ENCODE measurements at regions not wholly inside any gene's neighbourhood (a gene's known extent, or its start where the extent isn't known, plus 50 kb on each side); places are given as distances from the start of the nearest gene placed in this dataset.

GRCh38 chr9:27722866-27723265, 149.6 kb upstream of the C9orf72 start:
- TF ChIP-seq POLR2A (IDR thresholded peaks at IDR 0.05) (no peak), POLR2AphosphoS5 (IDR thresholded peaks at IDR 0.05) (no peak), EP300 (IDR thresholded peaks at IDR 0.05) (no peak)
- TF ChIP-seq, protein P1, sequence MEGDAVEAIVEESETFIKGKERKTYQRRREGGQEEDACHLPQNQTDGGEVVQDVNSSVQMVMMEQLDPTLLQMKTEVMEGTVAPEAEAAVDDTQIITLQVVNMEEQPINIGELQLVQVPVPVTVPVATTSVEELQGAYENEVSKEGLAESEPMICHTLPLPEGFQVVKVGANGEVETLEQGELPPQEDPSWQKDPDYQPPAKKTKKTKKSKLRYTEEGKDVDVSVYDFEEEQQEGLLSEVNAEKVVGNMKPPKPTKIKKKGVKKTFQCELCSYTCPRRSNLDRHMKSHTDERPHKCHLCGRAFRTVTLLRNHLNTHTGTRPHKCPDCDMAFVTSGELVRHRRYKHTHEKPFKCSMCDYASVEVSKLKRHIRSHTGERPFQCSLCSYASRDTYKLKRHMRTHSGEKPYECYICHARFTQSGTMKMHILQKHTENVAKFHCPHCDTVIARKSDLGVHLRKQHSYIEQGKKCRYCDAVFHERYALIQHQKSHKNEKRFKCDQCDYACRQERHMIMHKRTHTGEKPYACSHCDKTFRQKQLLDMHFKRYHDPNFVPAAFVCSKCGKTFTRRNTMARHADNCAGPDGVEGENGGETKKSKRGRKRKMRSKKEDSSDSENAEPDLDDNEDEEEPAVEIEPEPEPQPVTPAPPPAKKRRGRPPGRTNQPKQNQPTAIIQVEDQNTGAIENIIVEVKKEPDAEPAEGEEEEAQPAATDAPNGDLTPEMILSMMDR (IDR thresholded peaks at IDR 0.05), result no peak
- Histone ChIP-seq H3K4me1 (peaks cover 0 to 8% (median 0%) of the 10 kb centered on the region in 4 donors), H3K4me3 (no peak overlapping the region), H3K9me3 (no peaks in the 10 kb centered on the region), H3K27me3 (no peaks in the 10 kb centered on the region), H3K36me3 (no peaks in the 10 kb centered on the region), H3K27ac (no peak overlapping the region)
- DNase-seq, result no peak
- intact Hi-C loops (cut with DNase I), result no loop called here

GRCh38 chr9:27726244-27727081, 153.2 kb upstream of the C9orf72 start:
- no peak overlapping the region for H3K27ac ChIP-seq
- no peaks in the 10 kb centered on the region for H3K36me3 ChIP-seq
- intact Hi-C loops (cut with DNase I), result loop anchor here (5.0 kb wide), 1 partner anchor 346 kb away; no protein-coding TSS in a partner anchor
- H3K27me3 ChIP-seq, result no peaks in the 10 kb centered on the region
- peaks cover 0 to 8% (median 0%) of the 10 kb centered on the region in 4 donors for H3K4me1 ChIP-seq
- no peaks in the 10 kb centered on the region for H3K9me3 ChIP-seq
- no peak for TF ChIP-seq EP300 (IDR thresholded peaks at IDR 0.05)
- TF ChIP-seq, protein P1 (IDR thresholded peaks at IDR 0.05), result peak in 3 of 4 experiments; percentile 55 to 76 (median 64)
- 2 to 6% methylated on average over 4 of the region's 4 CpGs for WGBS, 2 donors
- no peak overlapping the region for H3K4me3 ChIP-seq
- no peak for DNase-seq

- TF ChIP-seq POLR2A (IDR thresholded peaks at IDR 0.05) (no peak), POLR2AphosphoS5 (IDR thresholded peaks at IDR 0.05) (no peak), EP300 (IDR thresholded peaks at IDR 0.05) (no peak)
- TF ChIP-seq, protein P1 (IDR thresholded peaks at IDR 0.05), result no peak
- no peak for DNase-seq
- WGBS, 2 donors, result 84 to 88% methylated on average over 1 of the region's 1 CpG
- no peak overlapping the region for H3K4me3 ChIP-seq
- intact Hi-C loops (cut with DNase I), result no loop called here
- no peaks in the 10 kb centered on the region for H3K9me3 ChIP-seq
- H3K36me3 ChIP-seq, result no peaks in the 10 kb centered on the region
- no peaks in the 10 kb centered on the region for H3K27me3 ChIP-seq
- no peak overlapping the region for H3K27ac ChIP-seq
- H3K4me1 ChIP-seq, result no peaks in the 10 kb centered on the region
Measured at GRCh38 chr9:27732494-27732893, 159.2 kb upstream of the C9orf72 start.

DNA sequence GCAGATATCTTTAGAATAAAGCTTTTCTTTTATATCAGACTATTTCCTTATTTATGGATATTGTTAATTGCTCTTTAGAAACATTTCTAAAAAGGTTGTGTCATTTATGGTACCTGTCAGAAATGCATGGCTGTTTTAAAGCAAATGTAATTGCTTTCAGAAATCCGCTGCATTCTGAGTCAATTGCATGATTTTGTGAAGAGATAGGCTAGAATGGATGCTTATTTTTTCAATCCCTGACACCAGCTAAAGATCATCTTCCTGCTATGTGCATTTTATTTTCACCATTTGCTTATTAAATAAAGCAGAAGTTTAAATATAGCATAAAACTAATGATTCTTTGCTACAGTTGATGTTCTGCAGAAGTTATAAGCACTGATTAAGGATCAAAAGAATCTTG, 170.2 kb upstream of the C9orf72 start:
- no peak for DNase-seq
- Histone ChIP-seq H3K4me1 (peaks cover 0 to 4% (median 0%) of the 10 kb centered on the region in 4 donors), H3K27me3 (no peaks in the 10 kb centered on the region), H3K9me3 (peaks cover 0 to 2% (median 0%) of the 10 kb centered on the region in 4 donors), H3K36me3 (no peaks in the 10 kb centered on the region), H3K4me3 (no peak overlapping the region), H3K27ac (no peak overlapping the region)
- TF ChIP-seq, protein P1 (IDR thresholded peaks at IDR 0.05), result no peak
- no peak for TF ChIP-seq POLR2AphosphoS5 (IDR thresholded peaks at IDR 0.05)
- TF ChIP-seq POLR2A (IDR thresholded peaks at IDR 0.05), result no peak
- TF ChIP-seq EP300 (IDR thresholded peaks at IDR 0.05), result no peak
- intact Hi-C loops (cut with DNase I), result no loop called here
- WGBS, 2 donors, result 64 to 85% methylated on average over 1 of the region's 1 CpG

Data from sigmoid colon (tissue), 6 donors.